Colonic mucosa (tissue), 4 donors: ENCODE measurements at regions not wholly inside any gene's neighbourhood (a gene's known extent, or its start where the extent isn't known, plus 50 kb on each side); places are given as distances from the start of the nearest gene placed in this dataset.
"Not testable (repeated sequence)": the region's sequence is repeated elsewhere in the genome, so short reads cannot be mapped to it uniquely, and the experiment has no call there.

Experiments
- DNase-seq: peaks from one replicate; pipeline ENCODE4 v3.0.0-alpha.2; 2020
- H3K27ac ChIP-seq: fragments of 200-600 bp; one replicate; pipeline ENCODE4 v1.8.0; 2021
- H3K27me3 ChIP-seq: fragments of 200-600 bp; one replicate; pipeline ENCODE4 v1.8.0; 2021
- H3K36me3 ChIP-seq: fragments of 200-600 bp; one replicate; pipeline ENCODE4 v1.8.0; 2021
- H3K4me1 ChIP-seq: fragments of 200-600 bp; one replicate; pipeline ENCODE4 v1.8.0; 2021; ENCODE audit warnings: mild to moderate bottlenecking
- H3K4me3 ChIP-seq: fragments of 200-600 bp; one replicate; pipeline ENCODE4 v1.8.0; 2021
- H3K9ac ChIP-seq, 2 donors: one replicate each; pipeline ENCODE4 v1.7.0; 2013; ENCODE audit warnings: control low read depth in 2 of 2, low read depth in 2 of 2, low read length in 2 of 2
- H3K9me3 ChIP-seq: fragments of 200-600 bp; one replicate; pipeline ENCODE4 v1.8.0; 2021
- intact Hi-C: fragments of 100-400 bp; cut with DNase I; formaldehyde crosslinking; loops from one replicate; pipeline ENCODE4 v1.14.1; 2022
- TF ChIP-seq, protein P1 (sequence below): fragments of 200-600 bp; IDR thresholded peaks from one replicate; pipeline ENCODE4 v1.8.0; 2022; ENCODE audit warnings: antibody characterized with exemption, mild to moderate bottlenecking
- donor health status: healthy.
- donor health status: DM: no; HTN: no; CAD: no.
- donor health status: DM: no; HTN: no; CAD: no.

DNA sequence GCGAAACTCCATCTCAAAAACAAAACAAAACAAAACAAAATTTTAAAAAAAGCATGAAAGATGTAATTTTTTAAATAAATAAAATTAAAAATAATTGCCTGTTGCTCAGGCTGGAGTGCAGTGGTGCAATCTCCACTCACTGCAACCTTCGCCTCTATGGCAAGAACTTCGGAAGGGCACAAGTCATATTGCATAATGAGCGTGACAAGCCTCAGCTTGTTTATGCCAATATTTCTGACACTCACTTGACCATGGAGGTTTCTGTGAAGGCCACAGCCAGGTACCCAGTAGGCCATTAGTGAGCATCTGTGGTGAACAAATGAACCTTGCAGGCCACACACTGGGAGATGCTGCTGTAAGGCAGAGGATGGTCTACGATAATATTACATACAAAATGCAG, 106.1 kb upstream of the KMT2C start:
- Histone ChIP-seq H3K4me3 (no peak overlapping the region), H3K27me3 (no peaks in the 10 kb centered on the region), H3K27ac (no peak overlapping the region), H3K9me3 (no peaks in the 10 kb centered on the region), H3K4me1 (no peaks in the 10 kb centered on the region), H3K36me3 (no peaks in the 10 kb centered on the region), H3K9ac (no peak overlapping the region)
- TF ChIP-seq, protein P1, sequence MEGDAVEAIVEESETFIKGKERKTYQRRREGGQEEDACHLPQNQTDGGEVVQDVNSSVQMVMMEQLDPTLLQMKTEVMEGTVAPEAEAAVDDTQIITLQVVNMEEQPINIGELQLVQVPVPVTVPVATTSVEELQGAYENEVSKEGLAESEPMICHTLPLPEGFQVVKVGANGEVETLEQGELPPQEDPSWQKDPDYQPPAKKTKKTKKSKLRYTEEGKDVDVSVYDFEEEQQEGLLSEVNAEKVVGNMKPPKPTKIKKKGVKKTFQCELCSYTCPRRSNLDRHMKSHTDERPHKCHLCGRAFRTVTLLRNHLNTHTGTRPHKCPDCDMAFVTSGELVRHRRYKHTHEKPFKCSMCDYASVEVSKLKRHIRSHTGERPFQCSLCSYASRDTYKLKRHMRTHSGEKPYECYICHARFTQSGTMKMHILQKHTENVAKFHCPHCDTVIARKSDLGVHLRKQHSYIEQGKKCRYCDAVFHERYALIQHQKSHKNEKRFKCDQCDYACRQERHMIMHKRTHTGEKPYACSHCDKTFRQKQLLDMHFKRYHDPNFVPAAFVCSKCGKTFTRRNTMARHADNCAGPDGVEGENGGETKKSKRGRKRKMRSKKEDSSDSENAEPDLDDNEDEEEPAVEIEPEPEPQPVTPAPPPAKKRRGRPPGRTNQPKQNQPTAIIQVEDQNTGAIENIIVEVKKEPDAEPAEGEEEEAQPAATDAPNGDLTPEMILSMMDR: no peak
- intact Hi-C loops: no loop called here
- no peak for DNase-seq

DNA sequence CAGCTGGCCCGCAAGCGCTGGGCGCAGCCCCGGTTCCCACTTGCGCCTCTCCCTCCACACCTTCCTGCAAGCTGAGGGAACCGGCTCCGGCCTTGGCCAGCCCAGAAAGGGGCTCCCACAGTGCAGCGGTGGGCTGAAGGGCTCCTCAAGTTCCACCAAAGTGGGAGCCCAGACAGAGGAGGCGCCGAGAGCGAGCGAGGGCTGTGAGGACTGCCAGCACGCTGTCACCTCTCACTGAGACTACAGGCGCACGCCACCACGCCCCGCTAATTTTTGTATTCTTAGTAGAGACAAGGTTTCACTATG, 103.3 kb upstream of the KMT2C start:
- not testable (repeated sequence) for H3K27ac ChIP-seq

DNA sequence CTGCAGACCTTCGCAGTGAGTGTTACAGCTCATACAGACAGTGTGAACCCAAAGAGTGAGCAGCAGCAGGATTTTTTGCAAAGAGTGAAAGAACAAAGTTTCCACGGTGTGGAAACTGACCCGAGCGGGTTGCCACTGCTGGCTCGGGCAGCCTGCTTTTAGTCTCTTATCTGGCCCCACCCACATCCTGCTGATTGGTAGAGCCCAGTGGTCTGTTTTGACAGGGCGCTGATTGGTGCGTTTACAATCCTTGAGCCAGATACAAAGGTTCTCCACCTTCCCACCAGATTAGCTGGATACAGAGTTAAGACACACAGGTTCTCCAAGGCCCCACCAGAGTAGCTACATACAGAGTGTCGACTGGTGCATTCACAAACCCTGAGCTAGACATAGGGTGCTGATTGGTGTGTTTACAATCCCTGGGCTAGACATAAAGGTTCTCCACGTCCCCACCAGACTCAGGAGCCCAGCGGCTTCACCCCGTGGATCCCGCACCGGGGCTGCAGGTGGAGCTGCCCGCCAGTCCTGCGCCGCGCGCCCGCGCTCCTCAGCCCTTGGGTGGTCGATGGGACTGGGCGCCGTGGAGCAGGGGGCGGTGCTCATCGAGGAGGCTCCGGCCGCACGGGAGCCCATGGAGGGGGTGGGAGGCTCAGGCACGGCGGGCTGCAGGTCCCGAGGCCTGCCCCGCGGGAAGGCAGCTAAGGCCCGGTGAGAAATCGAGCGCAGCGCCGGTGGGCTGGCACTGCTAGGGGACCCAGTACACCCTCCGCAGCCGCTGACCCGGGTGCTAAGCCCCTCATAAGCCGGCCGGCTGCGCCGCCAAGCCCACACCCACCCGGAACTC, 102.8 kb upstream of the KMT2C start:
- H3K4me3 ChIP-seq, DNase-seq, H3K9ac ChIP-seq, H3K4me1 ChIP-seq, H3K36me3 ChIP-seq, intact Hi-C loops, H3K27ac ChIP-seq, H3K9me3 ChIP-seq, H3K27me3 ChIP-seq: not testable (repeated sequence)

More for the DNA sequence above, 103.3 kb upstream of the KMT2C start:
- H3K9me3 ChIP-seq, H3K9ac ChIP-seq, H3K27me3 ChIP-seq, H3K4me1 ChIP-seq, intact Hi-C loops, H3K36me3 ChIP-seq, DNase-seq, H3K4me3 ChIP-seq: not testable (repeated sequence)

DNA sequence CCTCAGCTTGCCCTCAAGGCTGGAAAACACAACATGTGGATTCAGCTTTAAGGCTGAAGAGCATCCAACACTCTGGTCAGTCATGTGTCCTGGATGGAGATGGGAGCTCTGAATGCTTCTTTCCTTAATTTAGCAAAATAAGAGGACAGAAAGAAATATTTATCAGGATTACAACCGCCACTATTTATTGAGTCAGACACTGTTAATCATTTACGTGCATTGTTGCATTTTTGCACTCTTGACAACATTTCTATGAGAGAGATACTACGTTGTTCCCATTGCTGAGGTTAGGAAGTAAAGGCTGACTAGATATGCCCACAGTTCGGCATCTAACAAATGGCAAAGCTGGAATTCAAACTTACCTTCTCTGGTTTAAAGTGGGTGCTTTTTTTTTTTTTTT, 101.8 kb upstream of the KMT2C start:
- no peaks in the 10 kb centered on the region for H3K27me3 ChIP-seq
- TF ChIP-seq, protein P1: no peak
- intact Hi-C loops: no loop called here
- H3K9ac ChIP-seq: no peak overlapping the region
- no peak overlapping the region for H3K4me3 ChIP-seq
- no peak overlapping the region for H3K27ac ChIP-seq
- H3K9me3 ChIP-seq: no peaks in the 10 kb centered on the region
- H3K4me1 ChIP-seq: no peaks in the 10 kb centered on the region
- no peak for DNase-seq
- H3K36me3 ChIP-seq: no peaks in the 10 kb centered on the region

DNA sequence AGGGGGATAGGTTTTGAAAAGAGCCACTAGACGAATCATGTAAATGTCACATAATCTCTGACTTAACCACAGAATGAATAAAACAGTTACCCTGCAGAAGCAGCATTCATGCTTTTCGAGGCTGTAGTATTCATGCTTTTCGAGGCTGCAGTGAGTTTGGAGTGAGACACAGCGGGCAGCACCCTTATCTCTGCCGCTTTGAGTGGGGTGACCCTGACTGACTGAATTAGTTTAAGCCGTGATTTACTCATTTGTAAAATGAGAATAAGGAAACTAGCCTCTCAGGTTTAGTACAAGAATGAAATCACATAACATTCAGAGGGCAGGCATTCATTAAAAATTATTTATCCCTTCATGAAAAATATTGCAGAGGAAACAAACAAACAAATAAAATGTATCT, 92.8 kb upstream of the KMT2C start:
- no peaks in the 10 kb centered on the region for H3K4me1 ChIP-seq
- H3K27ac ChIP-seq: no peak overlapping the region
- H3K4me3 ChIP-seq: no peak overlapping the region
- TF ChIP-seq, protein P1: no peak
- no peaks in the 10 kb centered on the region for H3K9me3 ChIP-seq
- no peaks in the 10 kb centered on the region for H3K36me3 ChIP-seq
- intact Hi-C loops: no loop called here
- no peak for DNase-seq
- H3K27me3 ChIP-seq: no peaks in the 10 kb centered on the region
- no peak overlapping the region for H3K9ac ChIP-seq

DNA sequence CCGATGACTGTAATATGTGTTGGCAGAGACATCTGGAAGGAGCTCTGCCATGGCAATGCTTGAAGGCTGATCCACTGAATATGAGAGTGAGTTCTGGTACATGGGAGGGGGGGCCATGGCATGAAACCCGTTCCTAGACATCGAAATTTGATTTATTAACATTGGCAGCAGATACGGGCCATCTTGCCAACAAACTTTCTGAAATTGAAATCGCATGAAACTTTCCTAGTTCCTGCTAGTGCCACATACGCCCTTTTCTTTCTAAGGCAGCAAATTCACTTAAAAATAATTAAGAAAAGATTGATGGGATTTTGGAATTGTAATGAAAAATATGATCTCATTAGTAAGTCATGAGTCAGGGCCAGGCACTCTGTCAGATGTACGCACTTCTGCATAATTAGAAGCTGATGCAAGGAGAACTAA, 91.8 kb upstream of the KMT2C start:
- Histone ChIP-seq H3K9me3 (no peaks in the 10 kb centered on the region), H3K9ac (no peak overlapping the region), H3K4me3 (no peak overlapping the region), H3K27me3 (no peaks in the 10 kb centered on the region), H3K36me3 (no peaks in the 10 kb centered on the region), H3K4me1 (no peaks in the 10 kb centered on the region), H3K27ac (no peak overlapping the region)
- no peak for DNase-seq
- intact Hi-C loops: no loop called here
- TF ChIP-seq, protein P1: no peak
